ENCODE measurements at regions not wholly inside any gene's neighbourhood (a gene's known extent, or its start where the extent isn't known, plus 50 kb on each side); places are given as distances from the start of the nearest gene placed in this dataset.

DNA sequence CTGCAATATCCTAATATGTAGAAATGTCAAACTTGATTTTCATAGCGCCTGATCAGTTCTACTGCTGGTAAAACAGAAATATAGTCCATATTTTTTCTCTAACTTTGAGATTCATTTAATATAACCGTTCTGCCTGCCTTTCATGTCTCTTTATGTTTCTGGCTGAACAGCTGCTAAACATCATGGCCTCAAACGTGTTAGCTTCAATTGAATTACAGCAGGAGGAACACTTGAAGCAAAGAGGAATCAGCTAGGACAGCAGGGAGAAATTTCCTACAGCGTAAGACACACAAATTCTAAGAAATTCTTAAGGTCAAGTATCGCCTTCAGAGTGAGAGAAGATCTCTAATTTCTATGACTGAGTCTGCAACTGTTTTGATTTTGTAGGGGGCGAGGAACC, 433.2 kb downstream of the FBXO15 start:
- no peak overlapping the region for H3K9ac ChIP-seq (ENCODE audit: control insufficient read depth, insufficient read depth, low read length)
- no peak for FAIRE-seq
- POLR2A ChIA-PET: no interaction called here

GRCh38 chr18:73711256-73711655, 436.4 kb downstream of the FBXO15 start:
- DNase-seq (ENCODE audit: low read depth, low spot score): no peak
- Histone ChIP-seq H2AFZ (ENCODE audit: control insufficient read depth, low read depth, low read length) (no peak overlapping the region), H3K9me3 (replicated peaks; ENCODE audit: control insufficient read depth, insufficient read depth, low read length) (no peaks in the 10 kb centered on the region), H3K4me2 (ENCODE audit: control insufficient read depth, insufficient read depth) (no peak overlapping the region), H3K27ac (ENCODE audit: control insufficient read depth, insufficient read depth) (no peak overlapping the region), H3K4me3 (no peak overlapping the region), H3K27me3 (replicated peaks in 1 of 2; ENCODE audit: control insufficient read depth in 2 of 2, insufficient read depth in 2 of 2, low read length in 1 of 2) (no peaks in the 10 kb centered on the region), H3K36me3 (ENCODE audit: control insufficient read depth in 2 of 2, insufficient read depth in 2 of 2, low read length in 1 of 2) (no peaks in the 10 kb centered on the region), H3K79me2 (ENCODE audit: control insufficient read depth, insufficient read depth, low read length) (no peaks in the 10 kb centered on the region), H3K4me1 (ENCODE audit: control insufficient read depth, insufficient read depth, low read length) (no peaks in the 10 kb centered on the region), H3K9ac (ENCODE audit: control insufficient read depth, insufficient read depth, low read length) (no peak overlapping the region), H4K20me1 (ENCODE audit: control insufficient read depth, insufficient read depth) (no peaks in the 10 kb centered on the region)
- ChIA-PET SMC1A (ENCODE audit: uncharacterized antibody, unreplicated experiment) (no interaction called here), RAD21 (ENCODE audit: unreplicated experiment) (no interaction called here), POLR2A (no interaction called here), CTCF (no interaction called here)
- no peak for TF ChIP-seq HDAC2 (IDR thresholded peaks at IDR 0.05)
- TF ChIP-seq BACH1 (IDR thresholded peaks at IDR 0.05; ENCODE audit: borderline replicate concordance): no peak
- TF ChIP-seq TCF12 (IDR thresholded peaks at IDR 0.05; ENCODE audit: low read depth, low read length): no peak
- no peak for TF ChIP-seq CHD4 (IDR thresholded peaks at IDR 0.05)
- no peak for TF ChIP-seq FOXK2 (IDR thresholded peaks at IDR 0.05)
- TF ChIP-seq LARP7 (IDR thresholded peaks at IDR 0.05): no peak
- no peak for TF ChIP-seq JUND (IDR thresholded peaks at IDR 0.05; ENCODE audit: low read depth, low read length)
- TF ChIP-seq FOS (IDR thresholded peaks at IDR 0.05; ENCODE audit: borderline replicate concordance, extremely low read depth, insufficient read length): no peak
- TF ChIP-seq MEF2A (IDR thresholded peaks at IDR 0.05; ENCODE audit: insufficient read depth, low read depth, low read length): no peak
- no peak for TF ChIP-seq EGR1 (IDR thresholded peaks at IDR 0.05; ENCODE audit: borderline replicate concordance in 1 of 2, low read depth in 2 of 2, low read length in 2 of 2)
- TF ChIP-seq BCL11A (IDR thresholded peaks at IDR 0.05; ENCODE audit: low read depth, low read length): no peak
- no peak for TF ChIP-seq ASH2L (IDR thresholded peaks at IDR 0.05; ENCODE audit: borderline replicate concordance, low read depth)
- TF ChIP-seq IKZF1 (conservative IDR thresholded peaks at IDR 0.05): no peak
- FAIRE-seq: no peak
- in situ Hi-C loops (cut with MboI): no loop called here
- BruUV-seq (replicated peaks): no TSS peak
- WGBS (ENCODE audit: insufficient coverage, insufficient replicate concordance, low lambda C conversion rate, missing lambda C conversion rate): 64% methylated on average over 2 of the region's 2 CpGs
- intact Hi-C loops (cut with micrococcal nuclease; ENCODE audit: unreplicated experiment): no loop called here
- ATAC-seq: no peak

More for the DNA sequence above, 433.2 kb downstream of the FBXO15 start:
- H2AFZ ChIP-seq (ENCODE audit: control insufficient read depth, low read depth, low read length): no peak overlapping the region
- H3K4me3 ChIP-seq: no peak overlapping the region
- 22% methylated on average over 6 of the region's 6 CpGs for WGBS (ENCODE audit: insufficient coverage, insufficient replicate concordance, low lambda C conversion rate, missing lambda C conversion rate)
- ChIA-PET RAD21 (ENCODE audit: unreplicated experiment) (no interaction called here), SMC1A (ENCODE audit: uncharacterized antibody, unreplicated experiment) (interaction anchor here (0.7 kb wide), 1 partner anchor 269 kb away, joined by 3 read pairs; no protein-coding TSS in a partner anchor), CTCF (no interaction called here)
- DNase-seq (ENCODE audit: low read depth, low spot score): no peak
- H3K4me1 ChIP-seq (ENCODE audit: control insufficient read depth, insufficient read depth, low read length): no peaks in the 10 kb centered on the region
- no peaks in the 10 kb centered on the region for H3K36me3 ChIP-seq (ENCODE audit: control insufficient read depth in 2 of 2, insufficient read depth in 2 of 2, low read length in 1 of 2)
- no peak overlapping the region for H3K27ac ChIP-seq (ENCODE audit: control insufficient read depth, insufficient read depth)
- in situ Hi-C loops (cut with MboI) (no loop called here), intact Hi-C loops (cut with micrococcal nuclease; ENCODE audit: unreplicated experiment) (no loop called here)
- TF ChIP-seq TCF12 (IDR thresholded peaks at IDR 0.05; ENCODE audit: low read depth, low read length): no peak
- no peak for TF ChIP-seq CBX5 (IDR thresholded peaks at IDR 0.05; ENCODE audit: low read depth)
- TF ChIP-seq YY1 (IDR thresholded peaks at IDR 0.05; ENCODE audit: low read depth, low read length): no peak
- TF ChIP-seq NR2C2 (IDR thresholded peaks at IDR 0.05; ENCODE audit: borderline replicate concordance, control insufficient read depth, insufficient read length, low read depth): no peak
- no peaks in the 10 kb centered on the region for H3K27me3 ChIP-seq (replicated peaks in 1 of 2; ENCODE audit: control insufficient read depth in 2 of 2, insufficient read depth in 2 of 2, low read length in 1 of 2)
- BruUV-seq (replicated peaks): no TSS peak
- no peaks in the 10 kb centered on the region for H3K79me2 ChIP-seq (ENCODE audit: control insufficient read depth, insufficient read depth, low read length)
- no peaks in the 10 kb centered on the region for H4K20me1 ChIP-seq (ENCODE audit: control insufficient read depth, insufficient read depth)
- ATAC-seq: no peak
- no peak overlapping the region for H3K4me2 ChIP-seq (ENCODE audit: control insufficient read depth, insufficient read depth)
- no peaks in the 10 kb centered on the region for H3K9me3 ChIP-seq (replicated peaks; ENCODE audit: control insufficient read depth, insufficient read depth, low read length)
